Caco-2 (cell line): ENCODE measurements at regions not wholly inside any gene's neighbourhood (a gene's known extent, or its start where the extent isn't known, plus 50 kb on each side); places are given as distances from the start of the nearest gene placed in this dataset.

Experiments
- BruUV-seq: library from RNA; stranded (reverse); fragments of 400-500 nt; replicated peaks from 2 replicates; lab custom pipeline; 2021; lab: Mats Ljungman, UMichigan
- CTCF ChIA-PET: fragments of 300-600 bp; sonication (Branson Sonifier 250); formaldehyde crosslinking; loops from one replicate; lab custom pipeline; 2022; ENCODE audit warnings: antibody characterized with exemption; lab: Charles Lee
- POLR2A ChIA-PET: fragments of 300-600 bp; sonication (Branson Sonifier 250); formaldehyde crosslinking; loops from one replicate; lab custom pipeline; 2022; ENCODE audit warnings: antibody characterized with exemption; lab: Charles Lee
- DNase-seq, 2 experiments: peaks; one replicate each; pipeline versions ENCODE4 v3.0.0 to v3.0.0-alpha.2; 2020 to 2022
- H3K27me3 ChIP-seq: replicated peaks from 2 replicates; pipeline ENCODE4 v1.6.0; 2011; ENCODE audit warnings: low read length; ENCODE audit not compliant: control insufficient read depth, insufficient read depth
- H3K36me3 ChIP-seq: 2 replicates; pipeline ENCODE4 v1.5.1; 2011; ENCODE audit warnings: low read length; ENCODE audit not compliant: control insufficient read depth, insufficient read depth
- H3K4me1 ChIP-seq: fragments of 250-450 bp; sonication (Bioruptor Pico); 2 replicates; pipeline ENCODE4 v1.5.1; 2020; ENCODE audit warnings: mild to moderate bottlenecking
- H3K4me3 ChIP-seq: 2 replicates; pipeline ENCODE4 v1.5.1; 2011; ENCODE audit warnings: low read depth, mild to moderate bottlenecking, control low read depth, low read length
- H3K9me3 ChIP-seq: fragments of 250-450 bp; sonication (Bioruptor Pico); 2 replicates; pipeline ENCODE4 v1.5.1; 2020; ENCODE audit warnings: mild to moderate bottlenecking, moderate library complexity
- H3K27ac Mint-ChIP-seq: one replicate; pipeline ENCODE4 v1.8.0; 2022; ENCODE audit warnings: mixed read lengths; ENCODE audit not compliant: unreplicated experiment
- H3K27me3 Mint-ChIP-seq: one replicate; pipeline ENCODE4 v1.8.0; 2022; ENCODE audit warnings: mixed read lengths; ENCODE audit not compliant: insufficient read depth, unreplicated experiment
- H3K36me3 Mint-ChIP-seq: one replicate; pipeline ENCODE4 v1.8.0; 2022; ENCODE audit warnings: mild to moderate bottlenecking, mixed read lengths; ENCODE audit not compliant: insufficient read depth, unreplicated experiment
- H3K4me1 Mint-ChIP-seq: one replicate; pipeline ENCODE4 v1.8.0; 2022; ENCODE audit warnings: low read depth, mixed read lengths; ENCODE audit not compliant: unreplicated experiment
- H3K4me3 Mint-ChIP-seq: one replicate; pipeline ENCODE4 v1.8.0; 2022; ENCODE audit warnings: mild to moderate bottlenecking, moderate library complexity, mixed read lengths; ENCODE audit not compliant: unreplicated experiment
- H3K9me3 Mint-ChIP-seq: one replicate; pipeline ENCODE4 v1.8.0; 2022; ENCODE audit warnings: mixed read lengths; ENCODE audit not compliant: unreplicated experiment
- intact Hi-C: fragments of 100-400 bp; cut with micrococcal nuclease; formaldehyde crosslinking; loops from one replicate; pipeline ENCODE4 v1.10.0; 2022; ENCODE audit not compliant: unreplicated experiment
- TF ChIP-seq, protein P1 (sequence below), 2 experiments: fragments of 200-600 bp in 1 of 2; IDR thresholded peaks; 1 replicate in 1 of 2; 2 replicates in 1 of 2; pipeline versions ENCODE4 v1.5.1 to v1.8.0; 2011 to 2022; ENCODE audit warnings: antibody characterized with exemption in 1 of 2, control low read depth in 1 of 2, inconsistent platforms in 1 of 2, low read depth in 1 of 2, low read length in 1 of 2, mild to moderate bottlenecking in 1 of 2, moderate library complexity in 1 of 2; ENCODE audit not compliant: insufficient read depth in 1 of 2, severe bottlenecking in 1 of 2, unreplicated experiment in 1 of 2

DNA sequence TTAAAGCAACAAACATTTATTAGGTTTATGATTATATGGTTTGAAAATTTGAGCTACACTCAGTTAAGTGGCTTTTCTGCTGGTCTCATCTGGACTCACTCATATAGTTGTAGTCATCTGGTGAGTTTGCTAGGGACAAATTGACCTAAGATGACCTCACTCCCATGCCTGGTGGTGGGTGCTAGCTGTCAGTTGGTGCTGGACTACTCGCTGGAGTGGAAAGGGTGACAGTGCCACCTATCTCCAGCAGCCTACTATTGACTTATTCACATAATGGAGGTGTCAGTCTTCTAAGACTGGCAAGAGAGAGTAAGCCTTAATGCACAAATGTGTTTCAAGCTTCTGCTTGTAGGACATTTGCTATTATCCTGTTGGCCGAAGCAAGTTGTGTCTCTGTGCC, 88.2 kb downstream of the TASL start:
- CTCF ChIA-PET, result no interaction called here
- no TSS peak for BruUV-seq
- intact Hi-C loops, result no loop called here
- Mint-ChIP-seq H3K4me1 (no peaks in the 10 kb centered on the region), H3K9me3 (no peaks in the 10 kb centered on the region), H3K27me3 (no peaks in the 10 kb centered on the region), H3K4me3 (no peak overlapping the region), H3K27ac (no peak overlapping the region), H3K36me3 (no peaks in the 10 kb centered on the region)
- TF ChIP-seq, protein P1, sequence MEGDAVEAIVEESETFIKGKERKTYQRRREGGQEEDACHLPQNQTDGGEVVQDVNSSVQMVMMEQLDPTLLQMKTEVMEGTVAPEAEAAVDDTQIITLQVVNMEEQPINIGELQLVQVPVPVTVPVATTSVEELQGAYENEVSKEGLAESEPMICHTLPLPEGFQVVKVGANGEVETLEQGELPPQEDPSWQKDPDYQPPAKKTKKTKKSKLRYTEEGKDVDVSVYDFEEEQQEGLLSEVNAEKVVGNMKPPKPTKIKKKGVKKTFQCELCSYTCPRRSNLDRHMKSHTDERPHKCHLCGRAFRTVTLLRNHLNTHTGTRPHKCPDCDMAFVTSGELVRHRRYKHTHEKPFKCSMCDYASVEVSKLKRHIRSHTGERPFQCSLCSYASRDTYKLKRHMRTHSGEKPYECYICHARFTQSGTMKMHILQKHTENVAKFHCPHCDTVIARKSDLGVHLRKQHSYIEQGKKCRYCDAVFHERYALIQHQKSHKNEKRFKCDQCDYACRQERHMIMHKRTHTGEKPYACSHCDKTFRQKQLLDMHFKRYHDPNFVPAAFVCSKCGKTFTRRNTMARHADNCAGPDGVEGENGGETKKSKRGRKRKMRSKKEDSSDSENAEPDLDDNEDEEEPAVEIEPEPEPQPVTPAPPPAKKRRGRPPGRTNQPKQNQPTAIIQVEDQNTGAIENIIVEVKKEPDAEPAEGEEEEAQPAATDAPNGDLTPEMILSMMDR (IDR thresholded peaks at IDR 0.05; ENCODE audit: insufficient read depth in 1 of 2, low read depth in 1 of 2, low read length in 1 of 2, severe bottlenecking in 1 of 2, unreplicated experiment in 1 of 2), result no peak
- POLR2A ChIA-PET, result no interaction called here
- Histone ChIP-seq H3K4me1 (no peaks in the 10 kb centered on the region), H3K36me3 (no peaks in the 10 kb centered on the region), H3K9me3 (no peaks in the 10 kb centered on the region), H3K4me3 (no peak overlapping the region), H3K27me3 (no peaks in the 10 kb centered on the region)
- peak; percentile 7 to 26 for DNase-seq

DNA sequence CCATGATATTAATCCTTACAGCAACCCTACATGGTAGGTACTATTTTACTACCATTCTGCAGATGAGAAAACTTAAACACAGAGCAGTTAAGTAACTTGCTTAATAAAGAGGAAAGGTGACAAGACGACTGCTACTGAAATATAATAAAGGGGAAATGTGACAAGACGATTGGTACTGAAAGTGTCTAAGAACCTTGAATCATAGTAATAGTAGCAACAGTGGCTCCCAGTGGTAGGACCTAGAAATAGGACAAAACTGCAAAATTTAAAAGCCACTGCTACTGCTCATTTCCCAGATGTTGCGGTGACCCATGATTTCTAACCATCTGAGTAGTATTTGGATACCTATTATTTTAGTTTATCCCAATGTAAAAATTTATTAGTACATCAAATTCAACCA, 89.5 kb downstream of the TASL start:
- no peaks in the 10 kb centered on the region for H3K36me3 ChIP-seq
- TF ChIP-seq, protein P1 (IDR thresholded peaks at IDR 0.05; ENCODE audit: insufficient read depth in 1 of 2, low read depth in 1 of 2, low read length in 1 of 2, severe bottlenecking in 1 of 2, unreplicated experiment in 1 of 2), result peak in 1 of 2 experiments; percentile 5
- no TSS peak for BruUV-seq
- Mint-ChIP-seq H3K4me3 (no peak overlapping the region), H3K9me3 (no peaks in the 10 kb centered on the region), H3K36me3 (no peaks in the 10 kb centered on the region), H3K4me1 (no peaks in the 10 kb centered on the region), H3K27ac (no peak overlapping the region), H3K27me3 (no peaks in the 10 kb centered on the region)
- no peaks in the 10 kb centered on the region for H3K27me3 ChIP-seq
- no peak for DNase-seq
- H3K4me1 ChIP-seq, result no peaks in the 10 kb centered on the region
- H3K9me3 ChIP-seq, result no peaks in the 10 kb centered on the region
- intact Hi-C loops, result loop anchor here (1.0 kb wide), 1 partner anchor 145 kb away; no protein-coding TSS in a partner anchor
- POLR2A ChIA-PET, result no interaction called here
- H3K4me3 ChIP-seq, result no peak overlapping the region
- CTCF ChIA-PET, result no interaction called here

DNA sequence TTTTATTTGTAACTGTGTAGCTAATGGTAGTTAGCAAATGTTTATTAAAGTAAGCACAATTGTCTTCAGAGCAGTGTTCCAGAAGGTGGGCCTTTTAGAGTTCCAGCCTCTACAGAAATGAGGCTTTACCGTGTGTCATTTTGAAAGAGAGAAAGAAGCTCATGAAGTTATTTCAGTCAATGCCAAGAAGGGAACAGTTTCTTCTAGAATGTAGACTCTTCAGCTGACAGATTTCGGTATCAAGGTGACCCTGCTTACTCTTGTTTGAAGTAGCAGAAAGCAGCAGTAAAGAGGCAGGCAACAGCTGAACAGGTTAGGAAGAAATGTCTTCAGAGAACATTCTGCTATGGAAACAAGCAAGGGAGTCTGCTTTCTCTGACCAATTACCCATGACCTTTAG, 93.6 kb downstream of the TASL start:
- BruUV-seq, result no TSS peak
- H3K36me3 Mint-ChIP-seq, result no peaks in the 10 kb centered on the region
- Histone ChIP-seq H3K27me3 (no peaks in the 10 kb centered on the region), H3K4me3 (no peak overlapping the region), H3K4me1 (no peaks in the 10 kb centered on the region), H3K36me3 (no peaks in the 10 kb centered on the region), H3K9me3 (no peaks in the 10 kb centered on the region)
- CTCF ChIA-PET, result no interaction called here
- intact Hi-C loops, result no loop called here
- H3K9me3 Mint-ChIP-seq, result no peaks in the 10 kb centered on the region
- DNase-seq, result no peak
- TF ChIP-seq, protein P1 (IDR thresholded peaks at IDR 0.05; ENCODE audit: insufficient read depth in 1 of 2, low read depth in 1 of 2, low read length in 1 of 2, severe bottlenecking in 1 of 2, unreplicated experiment in 1 of 2), result no peak
- POLR2A ChIA-PET, result no interaction called here
- no peak overlapping the region for H3K27ac Mint-ChIP-seq
- H3K4me3 Mint-ChIP-seq, result no peak overlapping the region
- no peaks in the 10 kb centered on the region for H3K4me1 Mint-ChIP-seq
- no peaks in the 10 kb centered on the region for H3K27me3 Mint-ChIP-seq
